Kidney capillary endothelial cell (primary cell): ENCODE measurements at regions not wholly inside any gene's neighbourhood (a gene's known extent, or its start where the extent isn't known, plus 50 kb on each side); places are given as distances from the start of the nearest gene placed in this dataset.
A peak's percentile ranks its signal among the peaks of the same experiment; 100 is the strongest.

Experiments used
- DNase-seq: peaks from one replicate; pipeline ENCODE4 v3.0.0-alpha.2; 2018; ENCODE audit warnings: low spot score

- DNase-seq, result no peak
These were observed 1038.5 kb downstream of the JRKL start for GRCh38 chr11:97428247-97428790.

GRCh38 chr11:97430877-97431276 lies 1041.1 kb downstream of the JRKL start:
- DNase-seq, result peak; percentile 4

GRCh38 chr11:97432926-97433325 lies 1043.1 kb downstream of the JRKL start:
- DNase-seq, result no peak

GRCh38 chr11:97445561-97445960 lies 1055.7 kb downstream of the JRKL start:
- DNase-seq, result no peak

- DNase-seq, result no peak
These were observed 1061.6 kb downstream of the JRKL start for GRCh38 chr11:97451441-97451840.

GRCh38 chr11:97454988-97455387 lies 1065.2 kb downstream of the JRKL start:
- peak; percentile 23 for DNase-seq

GRCh38 chr11:97460091-97460490 lies 1070.3 kb downstream of the JRKL start:
- DNase-seq, result no peak

GRCh38 chr11:97461044-97461880 lies 1071.4 kb downstream of the JRKL start:
- no peak for DNase-seq

GRCh38 chr11:97461934-97462333 lies 1072.1 kb downstream of the JRKL start:
- DNase-seq, result no peak

- DNase-seq, result no peak
These were observed 1074.1 kb downstream of the JRKL start for GRCh38 chr11:97463891-97464290.

GRCh38 chr11:97471480-97471879 lies 1081.7 kb downstream of the JRKL start:
- no peak for DNase-seq

GRCh38 chr11:97487387-97487786 lies 1097.6 kb downstream of the JRKL start:
- no peak for DNase-seq

GRCh38 chr11:97498891-97499290 lies 1109.1 kb downstream of the JRKL start:
- DNase-seq, result no peak

- no peak for DNase-seq
These were observed 1112.4 kb downstream of the JRKL start for GRCh38 chr11:97502201-97502600.

- DNase-seq, result no peak
These were observed 1116.4 kb downstream of the JRKL start for GRCh38 chr11:97506076-97506759.

- no peak for DNase-seq
These were observed 1124.6 kb downstream of the JRKL start for GRCh38 chr11:97514446-97514845.

- DNase-seq, result no peak
These were observed 1126.9 kb downstream of the JRKL start for GRCh38 chr11:97516688-97517087.

- DNase-seq, result no peak
These were observed 1135.5 kb downstream of the JRKL start for GRCh38 chr11:97525273-97525672.

- no peak for DNase-seq
These were observed 1147.8 kb downstream of the JRKL start for GRCh38 chr11:97537407-97538150.

- no peak for DNase-seq
These were observed 1154.6 kb downstream of the JRKL start for GRCh38 chr11:97544431-97544830.

- DNase-seq, result no peak
These were observed 1158.5 kb downstream of the JRKL start for GRCh38 chr11:97548280-97548679.

- DNase-seq, result peak; percentile 7
These were observed 1167.6 kb downstream of the JRKL start for GRCh38 chr11:97557399-97557798.
